ENCODE measurements at regions not wholly inside any gene's neighbourhood (a gene's known extent, or its start where the extent isn't known, plus 50 kb on each side); places are given as distances from the start of the nearest gene placed in this dataset.

DNA sequence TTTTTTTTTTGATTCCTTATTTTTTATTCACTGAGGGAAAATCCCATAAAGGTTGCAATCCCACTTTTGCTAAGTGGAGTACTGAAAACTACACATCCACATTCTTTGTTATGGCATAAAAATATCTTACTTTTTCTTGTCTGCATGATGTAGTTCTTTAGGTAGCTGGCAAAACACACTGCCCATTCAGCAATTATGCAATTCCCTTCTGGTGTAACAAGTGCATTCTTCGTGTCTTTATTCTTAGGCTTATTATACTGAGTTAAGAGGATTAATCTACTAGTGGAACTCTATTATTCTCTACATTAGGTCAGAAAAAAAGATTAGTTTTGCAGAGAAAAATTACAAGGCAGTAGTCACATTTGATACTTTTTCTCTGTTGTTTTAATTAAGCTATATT lies 403.8 kb upstream of the GBE1 start (continued):
- TF ChIP-seq, protein P1, sequence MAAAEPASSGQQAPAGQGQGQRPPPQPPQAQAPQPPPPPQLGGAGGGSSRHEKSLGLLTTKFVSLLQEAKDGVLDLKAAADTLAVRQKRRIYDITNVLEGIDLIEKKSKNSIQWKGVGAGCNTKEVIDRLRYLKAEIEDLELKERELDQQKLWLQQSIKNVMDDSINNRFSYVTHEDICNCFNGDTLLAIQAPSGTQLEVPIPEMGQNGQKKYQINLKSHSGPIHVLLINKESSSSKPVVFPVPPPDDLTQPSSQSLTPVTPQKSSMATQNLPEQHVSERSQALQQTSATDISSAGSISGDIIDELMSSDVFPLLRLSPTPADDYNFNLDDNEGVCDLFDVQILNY (CRISPR knock-in tag; IDR thresholded peaks at IDR 0.05), result no peak
- no peak for TF ChIP-seq ZNF780A (CRISPR knock-in tag; IDR thresholded peaks at IDR 0.05)
- TF ChIP-seq, protein P2, sequence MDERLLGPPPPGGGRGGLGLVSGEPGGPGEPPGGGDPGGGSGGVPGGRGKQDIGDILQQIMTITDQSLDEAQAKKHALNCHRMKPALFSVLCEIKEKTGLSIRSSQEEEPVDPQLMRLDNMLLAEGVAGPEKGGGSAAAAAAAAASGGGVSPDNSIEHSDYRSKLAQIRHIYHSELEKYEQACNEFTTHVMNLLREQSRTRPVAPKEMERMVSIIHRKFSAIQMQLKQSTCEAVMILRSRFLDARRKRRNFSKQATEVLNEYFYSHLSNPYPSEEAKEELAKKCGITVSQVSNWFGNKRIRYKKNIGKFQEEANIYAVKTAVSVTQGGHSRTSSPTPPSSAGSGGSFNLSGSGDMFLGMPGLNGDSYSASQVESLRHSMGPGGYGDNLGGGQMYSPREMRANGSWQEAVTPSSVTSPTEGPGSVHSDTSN (CRISPR knock-in tag; IDR thresholded peaks at IDR 0.05; ENCODE audit: low read depth), result no peak
- TF ChIP-seq, protein P2 (tag; conservative IDR thresholded peaks at IDR 0.05; ENCODE audit: low read depth), result no peak
- no peak for TF ChIP-seq MCM3 (IDR thresholded peaks at IDR 0.05)

DNA sequence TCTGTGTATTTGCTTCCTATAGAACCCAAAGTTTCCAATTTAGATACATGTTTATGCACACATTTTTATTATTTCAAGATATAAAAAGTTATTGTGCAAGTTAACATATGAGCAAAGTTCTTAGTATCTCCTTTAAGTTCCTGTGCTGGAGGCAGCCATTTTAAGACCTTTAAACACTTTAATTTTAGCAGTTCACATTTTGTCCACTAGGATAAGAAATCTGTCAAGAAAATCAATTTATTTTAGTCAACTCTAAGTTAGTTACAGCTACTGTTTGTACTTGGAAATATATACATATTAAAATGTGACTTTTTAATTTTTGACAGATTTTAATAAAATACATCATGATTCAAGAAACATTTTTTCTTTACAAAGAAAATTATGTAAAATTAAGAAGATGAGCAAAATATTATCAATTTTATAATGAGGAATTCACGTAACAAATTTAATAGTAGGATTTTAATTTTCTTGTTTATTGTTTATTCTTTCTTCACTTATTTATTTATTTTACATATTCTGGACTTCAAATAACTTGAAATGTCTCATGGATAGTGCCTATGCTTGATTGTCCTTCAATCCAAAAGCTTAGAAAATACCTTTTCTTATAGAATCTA lies 402.6 kb upstream of the GBE1 start:
- Histone ChIP-seq H3K4me2 (ENCODE audit: insufficient read depth, low read length) (no peak overlapping the region), H3K36me3 (ENCODE audit: control insufficient read depth, insufficient read depth, low read length) (no peaks in the 10 kb centered on the region), H3K79me2 (ENCODE audit: control insufficient read depth, insufficient read depth, low read length) (no peaks in the 10 kb centered on the region), H3K4me1 (replicated peaks in 1 of 2; ENCODE audit: control insufficient read depth in 2 of 2, insufficient read depth in 2 of 2, low read length in 2 of 2) (no peaks in the 10 kb centered on the region), H3K9me1 (ENCODE audit: control insufficient read depth, insufficient read depth, low read length) (no peaks in the 10 kb centered on the region), H2AFZ (ENCODE audit: low read depth, low read length) (no peak overlapping the region), H3K9ac (ENCODE audit: insufficient read depth in 1 of 2, low read depth in 2 of 2, low read length in 2 of 2) (no peak overlapping the region), H3K27ac (ENCODE audit: extremely low read depth, low read depth, low read length) (no peak overlapping the region), H4K20me1 (replicated peaks; ENCODE audit: control insufficient read depth, insufficient read depth, low read length) (no peaks in the 10 kb centered on the region), H3K4me3 (no peak overlapping the region), H3K27me3 (ENCODE audit: control insufficient read depth in 2 of 2, insufficient read depth in 2 of 2, low read length in 2 of 2) (no peaks in the 10 kb centered on the region), H3K9me3 (replicated peaks; ENCODE audit: control insufficient read depth, insufficient read depth, low read depth, low read length) (no peaks in the 10 kb centered on the region)
- CTCF ChIA-PET (ENCODE audit: low intra/inter-chr PET ratio), result interaction anchor here (0.6 kb wide), 1 partner anchor 31 kb away, joined by 3 read pairs; no protein-coding TSS in a partner anchor
- peak in 2 of 4 experiments; percentile 7 to 9 for DNase-seq (ENCODE audit: extremely low read depth in 1 of 4, low spot score in 3 of 4)
- TF ChIP-seq MYC (IDR thresholded peaks at IDR 0.05; ENCODE audit: low read depth, low read length) (no peak), MYC (CRISPR knock-in tag; IDR thresholded peaks at IDR 0.05; ENCODE audit: borderline replicate concordance, low read depth) (no peak), WHSC1 (IDR thresholded peaks at IDR 0.05; ENCODE audit: low read length) (no peak), ZNF668 (CRISPR knock-in tag; IDR thresholded peaks at IDR 0.05) (no peak), KDM4B (IDR thresholded peaks at IDR 0.05; ENCODE audit: borderline replicate concordance in 2 of 2, low read depth in 1 of 2) (no peak), ETV5 (CRISPR knock-in tag; IDR thresholded peaks at IDR 0.05; ENCODE audit: low read depth) (no peak), FOXJ3 (CRISPR knock-in tag; IDR thresholded peaks at IDR 0.05) (no peak), SMC3 (conservative IDR thresholded peaks at IDR 0.05; ENCODE audit: insufficient read depth, low read depth, low read length) (no peak), PTBP1 (IDR thresholded peaks at IDR 0.05; ENCODE audit: low read depth, low read length) (no peak)
- TF ChIP-seq, protein P3, sequence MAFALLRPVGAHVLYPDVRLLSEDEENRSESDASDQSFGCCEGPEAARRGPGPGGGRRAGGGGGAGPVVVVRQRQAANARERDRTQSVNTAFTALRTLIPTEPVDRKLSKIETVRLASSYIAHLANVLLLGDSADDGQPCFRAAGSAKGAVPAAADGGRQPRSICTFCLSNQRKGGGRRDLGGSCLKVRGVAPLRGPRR (CRISPR knock-in tag; IDR thresholded peaks at IDR 0.05), result no peak
- POLR2A ChIA-PET, result no interaction called here
- in situ Hi-C loops (cut with MboI) (no loop called here), intact Hi-C loops (cut with micrococcal nuclease) (no loop called here)
- no peak for ATAC-seq
- 0% methylated on average over 1 of the region's 1 CpG for WGBS (ENCODE audit: insufficient coverage, low coverage, missing lambda C conversion rate)
- no TSS peak for BruUV-seq (replicated peaks)
- no peak for FAIRE-seq
